Body of pancreas (tissue), 4 donors: ENCODE measurements at regions not wholly inside any gene's neighbourhood (a gene's known extent, or its start where the extent isn't known, plus 50 kb on each side); places are given as distances from the start of the nearest gene placed in this dataset.

Experiments
- CTCF ChIP-seq, 7 experiments: fragments of 450-650 bp in 4 of 7; fragments of 200-600 bp in 3 of 7; sonication (generic) in 3 of 7; IDR thresholded peaks; one replicate each; pipeline ENCODE4 v1.5.1; 2016 to 2019; ENCODE audit warnings: antibody characterized with exemption in 7 of 7
- POLR2A ChIP-seq, 3 donors: fragments of 450-650 bp; IDR thresholded peaks; one replicate each; pipeline ENCODE4 v1.6.1; 2016; ENCODE audit warnings: antibody characterized with exemption in 3 of 3, mild to moderate bottlenecking in 2 of 3

DNA sequence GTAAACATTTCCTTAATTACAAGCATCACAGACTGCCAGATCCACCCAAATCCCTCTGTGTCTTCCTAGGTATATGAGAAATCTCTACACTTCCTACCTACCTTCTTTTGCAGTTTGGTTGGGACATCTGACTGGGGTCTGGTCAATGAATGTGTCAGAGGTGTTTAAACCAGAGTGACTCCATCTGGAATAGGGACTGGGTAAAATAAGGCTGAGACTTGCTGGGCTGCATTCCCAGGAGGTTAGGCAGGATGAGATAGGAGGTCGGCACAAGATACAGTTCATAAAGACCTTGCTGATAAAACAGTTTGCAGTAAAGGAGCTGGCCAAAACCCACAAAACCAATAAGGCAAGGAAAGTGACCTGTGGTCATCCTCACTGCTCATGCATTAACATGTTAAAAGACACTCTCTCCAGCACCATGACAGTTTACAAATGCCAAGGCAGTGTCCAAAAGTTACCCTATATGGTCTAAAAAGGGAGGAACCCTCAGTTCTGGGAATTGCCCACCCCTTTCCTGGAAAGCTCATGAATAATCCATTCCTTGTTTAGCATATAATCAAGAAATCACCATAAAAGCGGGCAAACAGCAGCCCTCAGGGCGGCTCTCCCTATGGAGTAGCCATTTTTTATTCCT is 87.4 kb upstream of the BACE2 start:
- TF ChIP-seq POLR2A (IDR thresholded peaks at IDR 0.05) (no peak), CTCF (IDR thresholded peaks at IDR 0.05) (no peak)
